Choroid plexus epithelial cell (primary cell): ENCODE measurements at regions not wholly inside any gene's neighbourhood (a gene's known extent, or its start where the extent isn't known, plus 50 kb on each side); places are given as distances from the start of the nearest gene placed in this dataset.

Experiments
- DNase-seq: peaks from one replicate; pipeline ENCODE4 v3.0.0-alpha.2; 2010; ENCODE audit warnings: low read depth
- H3K4me3 ChIP-seq: 2 replicates; pipeline ENCODE4 v1.5.1; 2011; ENCODE audit warnings: low read depth, mild to moderate bottlenecking, control low read depth, low read length, moderate library complexity
- TF ChIP-seq, protein P1 (sequence below): conservative IDR thresholded peaks from 2 replicates; pipeline ENCODE4 v1.5.1; 2011; ENCODE audit warnings: low read depth, mild to moderate bottlenecking, control low read depth, inconsistent platforms, low read length, moderate library complexity

DNA sequence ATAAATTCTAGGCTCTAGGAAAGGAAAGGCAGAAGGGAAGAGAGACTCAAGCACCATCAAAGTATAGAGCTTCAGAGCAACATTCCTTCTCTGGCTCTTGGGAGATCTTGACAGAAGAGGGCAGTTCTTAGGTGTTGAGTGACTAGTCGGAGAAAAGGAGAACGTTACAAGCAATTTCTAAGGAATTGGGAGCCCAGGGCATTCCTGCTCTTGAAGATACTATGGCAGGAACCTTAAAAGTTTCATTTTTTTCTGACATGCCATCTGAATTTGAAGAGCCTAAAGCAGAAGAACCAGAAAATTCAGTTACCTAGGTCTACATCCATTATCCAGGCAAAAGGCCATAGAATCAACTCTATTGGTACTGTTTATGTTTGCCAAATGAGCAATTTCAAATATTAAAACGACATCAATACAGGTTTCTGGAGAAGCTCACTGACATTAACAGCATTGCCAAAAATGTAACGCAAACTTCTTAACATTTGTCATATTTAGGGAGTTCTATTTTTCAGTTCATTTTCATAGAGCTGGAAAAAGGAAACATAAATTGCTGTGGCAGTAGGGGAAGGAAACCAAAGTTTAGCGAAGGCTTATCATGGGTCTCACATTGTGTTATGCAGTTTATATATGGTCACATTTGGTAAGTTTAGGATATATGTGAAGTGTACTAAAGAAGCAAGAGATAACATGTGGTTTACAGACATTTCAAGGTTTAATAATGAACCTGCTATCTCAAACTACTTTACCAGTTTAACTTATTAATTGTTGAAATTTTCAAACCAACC lies 210.1 kb upstream of the NRIP1 start:
- H3K4me3 ChIP-seq, result no peak overlapping the region
- TF ChIP-seq, protein P1, sequence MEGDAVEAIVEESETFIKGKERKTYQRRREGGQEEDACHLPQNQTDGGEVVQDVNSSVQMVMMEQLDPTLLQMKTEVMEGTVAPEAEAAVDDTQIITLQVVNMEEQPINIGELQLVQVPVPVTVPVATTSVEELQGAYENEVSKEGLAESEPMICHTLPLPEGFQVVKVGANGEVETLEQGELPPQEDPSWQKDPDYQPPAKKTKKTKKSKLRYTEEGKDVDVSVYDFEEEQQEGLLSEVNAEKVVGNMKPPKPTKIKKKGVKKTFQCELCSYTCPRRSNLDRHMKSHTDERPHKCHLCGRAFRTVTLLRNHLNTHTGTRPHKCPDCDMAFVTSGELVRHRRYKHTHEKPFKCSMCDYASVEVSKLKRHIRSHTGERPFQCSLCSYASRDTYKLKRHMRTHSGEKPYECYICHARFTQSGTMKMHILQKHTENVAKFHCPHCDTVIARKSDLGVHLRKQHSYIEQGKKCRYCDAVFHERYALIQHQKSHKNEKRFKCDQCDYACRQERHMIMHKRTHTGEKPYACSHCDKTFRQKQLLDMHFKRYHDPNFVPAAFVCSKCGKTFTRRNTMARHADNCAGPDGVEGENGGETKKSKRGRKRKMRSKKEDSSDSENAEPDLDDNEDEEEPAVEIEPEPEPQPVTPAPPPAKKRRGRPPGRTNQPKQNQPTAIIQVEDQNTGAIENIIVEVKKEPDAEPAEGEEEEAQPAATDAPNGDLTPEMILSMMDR, result no peak
- no peak for DNase-seq

DNA sequence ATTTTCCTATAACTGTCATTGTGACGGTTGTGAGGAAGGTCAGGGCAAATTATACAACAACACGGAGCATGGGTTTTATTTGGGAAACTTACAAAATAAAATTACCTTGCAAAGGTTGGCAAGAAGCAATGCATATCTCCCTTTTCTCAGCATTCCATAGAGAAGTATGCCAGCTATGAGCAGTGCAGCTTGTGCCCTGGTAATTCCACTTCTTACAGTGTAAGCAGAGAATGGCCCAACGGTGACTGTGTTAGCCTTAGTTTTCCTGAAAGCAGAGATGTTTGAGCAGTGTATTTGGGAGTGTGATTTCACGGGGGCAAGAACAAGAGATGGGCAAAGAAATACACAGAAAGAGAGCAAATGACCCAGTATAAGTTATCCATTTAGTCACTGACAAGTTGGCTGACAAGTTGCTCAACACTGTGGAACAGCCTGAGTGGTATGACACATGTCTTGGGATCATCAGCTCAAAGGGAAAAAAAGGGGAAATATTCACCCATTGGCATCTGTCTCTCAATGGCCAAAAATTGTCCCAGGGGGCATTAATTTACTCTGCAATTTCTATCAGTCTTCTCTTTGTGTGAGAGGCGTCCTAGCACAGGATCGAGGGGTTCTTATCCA lies 210.9 kb upstream of the NRIP1 start:
- no peak for DNase-seq
- H3K4me3 ChIP-seq, result no peak overlapping the region
- TF ChIP-seq, protein P1, result no peak

DNA sequence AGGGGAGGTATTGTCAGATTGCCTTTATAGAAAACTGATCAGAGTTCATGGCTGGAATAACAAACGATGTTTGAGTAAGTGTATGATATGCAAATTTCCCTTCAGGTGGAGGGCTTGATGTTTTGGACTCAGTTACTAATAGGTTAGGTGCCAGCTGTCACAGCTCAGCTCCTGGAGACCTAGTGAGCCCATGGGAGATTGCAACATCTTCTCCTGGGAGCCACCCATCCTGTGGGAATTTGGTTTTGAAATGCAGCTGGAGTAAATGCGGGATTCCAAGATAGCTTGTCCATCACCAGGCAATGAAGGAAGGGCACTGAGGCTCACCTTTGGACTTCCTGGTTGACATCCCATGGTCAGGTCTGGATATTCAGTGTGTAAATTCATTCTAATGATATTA lies 211.4 kb upstream of the NRIP1 start:
- no peak overlapping the region for H3K4me3 ChIP-seq
- DNase-seq, result no peak
- TF ChIP-seq, protein P1, result no peak

DNA sequence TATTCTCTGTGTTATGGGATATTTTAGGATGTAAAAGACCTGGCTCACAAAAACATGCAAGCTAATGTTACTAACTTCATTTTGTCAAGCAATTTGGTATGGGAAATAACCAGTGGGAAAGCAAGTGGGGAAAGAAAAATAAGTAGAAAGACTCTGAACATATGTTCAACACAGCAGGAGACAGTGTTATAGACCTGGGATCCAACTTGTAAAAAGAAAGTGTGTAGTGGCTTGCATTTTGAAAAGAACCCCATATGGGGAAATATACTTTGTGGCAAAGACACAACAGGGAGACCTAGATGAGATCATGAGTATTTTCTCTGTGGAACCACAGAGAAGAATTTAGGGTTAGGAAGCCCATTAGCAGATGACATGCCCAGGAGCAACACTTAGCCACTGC lies 212.7 kb upstream of the NRIP1 start:
- DNase-seq, result peak; percentile 17
- H3K4me3 ChIP-seq, result no peak overlapping the region
- TF ChIP-seq, protein P1, result no peak

DNA sequence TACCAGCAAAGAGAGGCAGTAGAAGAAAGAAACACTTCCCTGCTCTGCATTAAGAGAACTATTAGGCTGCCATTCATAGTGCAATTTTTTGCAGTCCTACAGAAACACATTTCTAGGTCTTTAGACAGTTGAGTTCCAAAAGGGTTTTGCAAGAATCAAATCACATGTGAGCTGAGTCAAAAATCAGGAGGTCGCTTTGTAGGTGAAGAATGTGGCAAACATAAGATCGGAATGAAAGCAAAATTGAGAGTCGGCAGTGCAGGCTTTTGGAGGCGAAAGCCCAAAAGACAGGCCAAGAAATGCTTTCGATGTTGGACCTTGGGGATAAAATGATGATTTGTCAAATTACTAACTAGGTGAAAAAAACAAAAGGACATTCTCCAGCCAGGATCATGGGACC lies 213.5 kb upstream of the NRIP1 start:
- TF ChIP-seq, protein P1, result no peak
- peak; percentile 54 for DNase-seq
- H3K4me3 ChIP-seq, result no peak overlapping the region

DNA sequence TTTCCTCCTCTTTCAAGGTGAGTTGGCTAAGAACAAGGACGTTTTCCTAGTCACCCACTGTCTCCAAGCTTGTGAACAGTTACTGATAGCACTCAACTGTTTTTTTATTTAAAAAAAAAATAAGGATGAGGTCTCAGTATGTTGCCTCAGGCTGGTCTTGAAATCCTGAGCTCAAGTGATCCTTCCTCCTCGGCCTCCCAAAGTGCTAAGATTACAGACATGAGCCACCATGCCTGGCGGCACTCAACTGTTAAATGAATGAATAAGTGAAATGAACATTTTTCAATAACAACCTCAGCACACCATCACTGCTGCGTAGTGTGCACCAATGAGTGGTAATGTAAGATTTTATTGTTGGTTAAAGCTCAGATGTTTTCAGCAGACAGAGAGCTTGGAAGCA lies 214.1 kb upstream of the NRIP1 start:
- TF ChIP-seq, protein P1, result no peak
- DNase-seq, result no peak
- no peak overlapping the region for H3K4me3 ChIP-seq

DNA sequence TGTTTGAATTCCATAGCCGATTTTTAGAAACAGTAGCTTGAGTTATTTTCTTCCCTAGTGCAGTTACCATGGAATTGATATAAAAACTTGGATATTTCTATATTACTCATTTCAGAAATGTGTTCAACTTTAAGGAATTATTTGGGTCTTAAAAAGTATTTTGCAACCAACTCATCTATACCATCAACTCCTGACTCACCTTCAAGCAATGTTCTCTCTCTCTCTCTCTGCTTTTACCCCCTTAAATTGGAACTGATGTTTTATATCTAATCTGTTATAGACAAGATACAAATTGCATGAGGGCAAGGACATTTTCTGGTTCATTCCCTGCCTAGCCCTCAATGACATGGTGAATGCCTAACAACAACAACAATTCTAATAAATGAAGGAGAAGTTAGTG lies 214.7 kb upstream of the NRIP1 start:
- no peak overlapping the region for H3K4me3 ChIP-seq
- DNase-seq, result no peak
- TF ChIP-seq, protein P1, result no peak
